ENCODE measurements at regions not wholly inside any gene's neighbourhood (a gene's known extent, or its start where the extent isn't known, plus 50 kb on each side); places are given as distances from the start of the nearest gene placed in this dataset.
"Not testable (repeated sequence)": the region's sequence is repeated elsewhere in the genome, so short reads cannot be mapped to it uniquely, and the experiment has no call there.

- DNase-seq (ENCODE audit: low spot score), result no peak
- H3K36me3 ChIP-seq (ENCODE audit: insufficient read depth, low read length), result no peaks in the 10 kb centered on the region
- H3K9me2 ChIP-seq (ENCODE audit: insufficient read depth, low read length), result no peaks in the 10 kb centered on the region
- BruUV-seq (replicated peaks), result no TSS peak
- H2AFZ ChIP-seq (ENCODE audit: low read length), result no peak overlapping the region
- no peaks in the 10 kb centered on the region for H3K4me1 ChIP-seq (ENCODE audit: insufficient read depth, low read length, poor library complexity, severe bottlenecking)
- H4K20me1 ChIP-seq (ENCODE audit: insufficient read depth, low read length), result no peaks in the 10 kb centered on the region
- ChIA-PET POLR2A (interaction anchor here (0.6 kb wide), 1 partner anchor 115 kb away, joined by 3 read pairs; no protein-coding TSS in a partner anchor), CTCF (ENCODE audit: unreplicated experiment) (no interaction called here)
- intact Hi-C loops (cut with micrococcal nuclease; ENCODE audit: unreplicated experiment), result no loop called here
- H3K27ac ChIP-seq (ENCODE audit: low read depth, low read length, poor library complexity, severe bottlenecking), result no peak overlapping the region
- no peaks in the 10 kb centered on the region for H3K9me3 ChIP-seq (ENCODE audit: low read length)
- H3K4me3 ChIP-seq (ENCODE audit: low read depth, low read length, poor library complexity, severe bottlenecking), result no peak overlapping the region
- no peaks in the 10 kb centered on the region for H3K79me2 ChIP-seq (ENCODE audit: insufficient read depth, low read depth, low read length)
- H3K4me2 ChIP-seq (ENCODE audit: low read length), result no peak overlapping the region
- TF ChIP-seq CTCF (conservative IDR thresholded peaks at IDR 0.05; ENCODE audit: low read length), result no peak
- TF ChIP-seq EZH2phosphoT487 (IDR thresholded peaks at IDR 0.05; ENCODE audit: borderline replicate concordance, low read depth, low read length), result no peak
These were observed 214.9 kb downstream of the CXXC4 start for GRCh38 chr4:104279744-104280143.

GRCh38 chr4:104272966-104273365 lies 221.7 kb downstream of the CXXC4 start:
- Histone ChIP-seq H3K27ac (ENCODE audit: low read depth, low read length, poor library complexity, severe bottlenecking) (no peak overlapping the region), H3K36me3 (ENCODE audit: insufficient read depth, low read length) (no peaks in the 10 kb centered on the region), H4K20me1 (ENCODE audit: insufficient read depth, low read length) (no peaks in the 10 kb centered on the region), H3K4me1 (ENCODE audit: insufficient read depth, low read length, poor library complexity, severe bottlenecking) (no peaks in the 10 kb centered on the region), H3K9me3 (ENCODE audit: low read length) (no peaks in the 10 kb centered on the region), H3K9me2 (ENCODE audit: insufficient read depth, low read length) (no peaks in the 10 kb centered on the region), H3K4me3 (ENCODE audit: low read depth, low read length, poor library complexity, severe bottlenecking) (no peak overlapping the region), H3K79me2 (ENCODE audit: insufficient read depth, low read depth, low read length) (no peaks in the 10 kb centered on the region), H2AFZ (ENCODE audit: low read length) (no peak overlapping the region), H3K4me2 (ENCODE audit: low read length) (no peak overlapping the region)
- POLR2A ChIA-PET, result no interaction called here
- no TSS peak for BruUV-seq (replicated peaks)
- DNase-seq (ENCODE audit: low spot score), result no peak
- TF ChIP-seq EZH2phosphoT487 (IDR thresholded peaks at IDR 0.05; ENCODE audit: borderline replicate concordance, low read depth, low read length) (no peak), CTCF (conservative IDR thresholded peaks at IDR 0.05; ENCODE audit: low read length) (no peak)
- CTCF ChIA-PET (ENCODE audit: unreplicated experiment), result no interaction called here
- intact Hi-C loops (cut with micrococcal nuclease; ENCODE audit: unreplicated experiment), result no loop called here

GRCh38 chr4:104269603-104270002 lies 225.1 kb downstream of the CXXC4 start:
- H3K4me2 ChIP-seq (ENCODE audit: low read length); H3K36me3 ChIP-seq (ENCODE audit: insufficient read depth, low read length); H2AFZ ChIP-seq (ENCODE audit: low read length); CTCF ChIA-PET (ENCODE audit: unreplicated experiment); POLR2A ChIA-PET; H3K79me2 ChIP-seq (ENCODE audit: insufficient read depth, low read depth, low read length); intact Hi-C loops (cut with micrococcal nuclease; ENCODE audit: unreplicated experiment); H4K20me1 ChIP-seq (ENCODE audit: insufficient read depth, low read length); H3K9me2 ChIP-seq (ENCODE audit: insufficient read depth, low read length); BruUV-seq (replicated peaks); H3K4me1 ChIP-seq (ENCODE audit: insufficient read depth, low read length, poor library complexity, severe bottlenecking); H3K4me3 ChIP-seq (ENCODE audit: low read depth, low read length, poor library complexity, severe bottlenecking); H3K9me3 ChIP-seq (ENCODE audit: low read length); H3K27ac ChIP-seq (ENCODE audit: low read depth, low read length, poor library complexity, severe bottlenecking); DNase-seq (ENCODE audit: low spot score): not testable (repeated sequence)

Measured in OCI-LY7 (cell line).